NCI-H146 treated with DMSO at 0.1 percent for 48 hours (cell line): ENCODE measurements at regions not wholly inside any gene's neighbourhood (a gene's known extent, or its start where the extent isn't known, plus 50 kb on each side); places are given as distances from the start of the nearest gene placed in this dataset.
A peak's percentile ranks its signal among the peaks of the same experiment; 100 is the strongest.

Experiments used
- DNase-seq: peaks from one replicate; lab custom pipeline; 2025; ENCODE audit not compliant: unreplicated experiment; lab: John Stamatoyannopoulos, UW

DNA sequence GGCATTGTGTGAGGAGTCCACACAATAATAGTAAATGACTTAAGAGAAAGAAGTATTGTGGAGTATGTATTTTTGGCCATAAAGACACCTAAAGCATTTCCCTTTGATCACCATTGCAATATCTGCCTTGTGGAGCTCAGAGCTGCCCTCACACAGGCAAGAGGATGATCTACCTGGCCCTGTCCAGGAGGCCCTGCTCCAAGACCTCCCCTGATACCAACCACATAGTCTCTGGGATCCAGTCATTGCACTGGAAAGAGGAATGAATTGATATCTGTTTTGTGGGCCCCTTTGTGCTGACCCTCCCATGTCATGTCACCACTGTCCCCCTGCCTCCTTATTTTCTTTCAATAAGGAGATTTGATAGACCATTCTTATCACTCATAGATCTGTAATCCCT, 430.6 kb upstream of the TNP1 start:
- no peak for DNase-seq

DNA sequence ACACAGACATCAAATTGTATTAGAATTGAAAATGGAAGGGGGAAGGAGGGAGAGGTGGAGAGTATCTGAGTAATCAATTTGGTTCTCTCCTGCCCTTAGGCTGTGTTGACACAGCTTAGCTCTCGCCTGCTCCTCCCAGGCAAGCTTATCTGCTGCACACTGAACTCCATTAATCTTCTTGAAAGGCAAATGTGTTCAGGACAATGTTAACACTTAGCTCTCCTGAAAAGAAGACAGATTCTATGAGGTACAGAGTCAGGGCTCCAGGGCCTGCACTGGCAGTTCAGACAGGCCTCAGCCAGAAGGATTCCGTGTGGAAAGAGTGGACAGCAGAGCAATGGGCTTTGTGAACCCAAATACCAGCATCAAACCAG, 430.0 kb upstream of the TNP1 start:
- DNase-seq, result peak; percentile 92

DNA sequence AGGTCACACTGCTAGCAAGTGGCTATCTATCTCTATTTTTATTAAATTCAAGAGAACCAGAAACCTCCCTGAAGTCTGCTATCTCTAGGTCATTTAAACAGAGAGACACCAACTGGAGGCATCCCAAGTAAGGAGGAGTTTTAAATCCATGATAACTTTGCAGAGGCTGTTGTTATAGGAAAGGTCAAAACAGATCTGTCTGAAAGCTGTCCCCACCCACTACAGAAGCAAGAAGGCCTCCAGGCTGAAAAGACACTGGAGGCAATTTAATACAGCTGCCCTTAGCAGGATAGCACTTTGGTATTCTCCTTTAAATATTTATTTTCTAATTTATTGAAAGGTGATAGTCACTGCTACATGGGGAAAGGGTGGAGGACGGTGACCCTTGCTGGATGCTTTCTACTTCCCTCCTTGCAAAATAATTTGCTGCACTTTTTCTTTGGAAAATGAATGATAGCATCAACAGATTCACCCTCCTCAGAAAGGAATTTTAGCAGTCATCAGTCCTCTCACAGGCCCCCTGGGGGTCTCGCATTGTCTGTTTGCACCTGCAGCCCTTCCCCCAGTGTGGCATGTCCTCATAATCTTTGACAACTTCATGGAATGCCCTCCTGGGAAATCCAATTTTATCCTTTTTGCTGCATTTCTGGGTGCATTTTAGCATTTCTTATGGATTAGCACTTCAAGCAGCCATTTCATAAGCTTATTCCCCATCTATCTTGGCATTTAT, 429.5 kb upstream of the TNP1 start:
- peak; percentile 86 for DNase-seq

DNA sequence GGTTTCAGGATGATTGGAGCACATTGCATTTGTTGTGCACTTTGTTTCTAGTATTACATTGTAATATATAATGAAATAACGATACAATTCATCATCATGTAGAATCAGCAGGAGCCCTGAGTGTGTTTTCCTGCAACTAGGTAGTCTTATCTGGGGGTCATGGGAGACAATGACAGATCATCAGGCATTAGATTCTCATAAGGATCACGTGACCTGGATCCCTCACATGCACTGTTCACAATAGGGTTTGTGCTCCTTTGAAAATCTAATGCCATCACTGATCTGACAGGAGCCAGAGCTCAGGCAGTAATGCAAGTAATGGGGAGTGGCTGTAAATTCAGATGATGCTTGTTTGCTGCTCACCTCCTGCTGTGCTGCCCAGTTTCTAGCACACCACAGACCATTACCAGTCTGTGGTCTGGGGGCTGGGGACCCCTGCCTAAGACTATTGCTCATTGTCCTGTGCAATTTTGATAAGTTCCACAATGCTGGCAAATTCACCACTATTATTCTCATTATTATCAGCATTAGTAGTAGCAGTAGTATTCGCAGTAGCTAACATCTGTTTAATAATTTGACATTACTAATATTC, 428.7 kb upstream of the TNP1 start:
- no peak for DNase-seq

DNA sequence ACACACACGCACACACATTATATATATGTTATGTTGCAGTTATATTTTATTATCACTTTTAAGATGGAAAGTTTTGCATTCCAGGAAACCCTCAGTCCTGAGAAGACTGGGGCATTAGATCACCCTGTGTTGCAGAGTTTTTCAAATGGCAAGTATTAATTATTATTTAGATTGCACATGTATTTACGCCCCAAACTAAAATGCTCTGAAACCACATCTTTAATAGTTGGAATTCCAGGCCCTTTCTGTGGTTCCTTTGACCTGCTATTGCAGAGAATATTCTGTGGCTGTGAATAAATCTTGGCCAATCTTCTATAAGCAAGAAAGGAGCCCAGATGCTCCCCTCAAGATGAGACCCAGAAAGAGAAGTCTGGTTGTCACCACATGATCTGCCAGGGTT, 427.0 kb upstream of the TNP1 start:
- no peak for DNase-seq

DNA sequence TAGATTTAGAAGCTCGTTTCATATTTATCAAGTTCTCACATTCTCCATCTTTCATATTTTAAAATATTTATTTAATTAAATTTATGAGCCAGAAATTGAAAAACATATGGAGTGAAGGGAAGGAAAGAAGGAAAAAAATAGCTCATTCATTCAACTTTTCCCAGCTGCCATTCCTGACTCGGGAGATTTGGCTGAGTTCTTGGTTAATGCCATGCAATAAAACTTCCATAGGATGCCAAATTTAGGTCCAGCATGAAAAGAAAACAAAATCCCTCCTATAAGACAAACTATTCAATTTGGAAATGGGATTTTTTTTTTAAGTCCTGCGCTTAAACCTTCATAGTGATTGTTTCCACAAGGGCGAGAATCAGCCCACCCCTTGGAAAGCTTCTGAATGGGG, 426.1 kb upstream of the TNP1 start:
- no peak for DNase-seq

DNA sequence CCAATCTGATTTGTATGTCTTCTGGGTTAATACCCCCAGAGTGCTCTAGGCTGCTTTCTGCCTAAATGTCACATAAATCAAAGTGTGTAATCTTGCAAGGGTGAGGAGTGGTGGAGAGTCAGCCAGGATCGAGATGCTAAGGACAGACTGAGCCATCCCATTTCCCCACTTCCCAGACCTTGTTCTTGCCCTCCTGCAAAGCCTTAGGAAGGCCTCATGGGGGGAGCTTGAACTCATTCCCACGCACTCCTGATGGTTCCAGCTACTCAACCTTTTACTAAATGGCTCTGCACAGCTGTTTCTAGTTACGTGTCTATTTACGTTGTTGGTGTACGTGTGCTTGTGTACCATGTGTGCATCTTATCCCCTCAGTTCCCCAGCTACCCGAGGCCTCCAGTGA, 423.6 kb upstream of the TNP1 start:
- DNase-seq, result no peak

DNA sequence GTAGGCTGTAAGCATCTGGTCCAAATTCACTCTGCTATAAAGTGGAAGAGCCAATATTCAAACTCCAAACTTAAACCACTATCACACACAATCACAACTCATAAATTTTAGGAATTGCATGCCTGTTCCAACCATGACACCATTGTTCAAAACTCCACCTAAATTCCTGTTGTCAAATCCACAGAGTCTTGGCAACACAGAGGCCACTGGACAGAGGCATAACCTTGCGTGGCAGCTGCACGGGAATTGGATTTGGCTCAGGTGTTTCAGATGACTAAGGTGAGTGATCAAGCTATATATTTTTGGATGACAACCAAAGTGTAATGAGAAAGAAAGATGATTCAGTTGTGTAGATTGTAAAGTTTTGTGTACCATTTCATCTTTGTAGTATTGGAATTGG, 422.7 kb upstream of the TNP1 start:
- DNase-seq, result no peak

DNA sequence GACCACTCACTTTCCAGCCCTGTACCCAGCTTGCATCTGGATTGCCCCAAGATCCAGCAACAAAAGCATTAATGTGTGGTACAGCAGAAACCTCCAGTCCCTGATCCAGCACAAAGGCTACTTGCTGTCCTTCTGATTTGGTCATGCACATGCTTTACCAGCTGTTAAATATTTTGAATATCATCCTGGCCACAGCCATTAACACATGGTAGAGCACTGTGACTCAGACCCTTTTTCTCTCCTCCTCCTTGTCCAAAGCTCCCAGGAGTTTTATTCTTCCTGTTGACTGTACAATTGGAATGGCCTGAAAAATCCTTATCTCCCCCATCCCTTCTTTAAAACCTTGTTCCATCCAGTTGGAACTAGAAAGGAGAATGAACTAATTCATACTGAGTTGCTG, 419.7 kb upstream of the TNP1 start:
- DNase-seq, result no peak

DNA sequence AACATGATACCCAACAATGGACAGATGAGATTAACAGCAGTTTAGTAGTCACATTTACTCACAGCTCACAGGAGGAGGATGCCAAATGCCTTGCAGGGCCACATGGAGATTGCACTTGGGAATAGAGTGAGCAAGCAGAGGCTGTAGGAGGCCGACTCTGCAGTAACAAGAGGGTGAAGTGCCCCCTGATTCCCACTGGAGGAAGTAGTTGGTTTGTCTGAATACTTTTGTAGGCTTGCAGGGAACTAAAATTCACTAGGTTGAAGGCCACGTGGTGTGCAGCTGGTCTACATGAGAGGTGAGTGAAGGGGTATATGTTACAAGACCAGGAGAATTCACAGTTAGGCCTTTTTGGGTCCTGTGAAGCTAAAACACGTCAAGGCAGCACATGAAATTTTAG, 419.3 kb upstream of the TNP1 start:
- DNase-seq, result no peak

DNA sequence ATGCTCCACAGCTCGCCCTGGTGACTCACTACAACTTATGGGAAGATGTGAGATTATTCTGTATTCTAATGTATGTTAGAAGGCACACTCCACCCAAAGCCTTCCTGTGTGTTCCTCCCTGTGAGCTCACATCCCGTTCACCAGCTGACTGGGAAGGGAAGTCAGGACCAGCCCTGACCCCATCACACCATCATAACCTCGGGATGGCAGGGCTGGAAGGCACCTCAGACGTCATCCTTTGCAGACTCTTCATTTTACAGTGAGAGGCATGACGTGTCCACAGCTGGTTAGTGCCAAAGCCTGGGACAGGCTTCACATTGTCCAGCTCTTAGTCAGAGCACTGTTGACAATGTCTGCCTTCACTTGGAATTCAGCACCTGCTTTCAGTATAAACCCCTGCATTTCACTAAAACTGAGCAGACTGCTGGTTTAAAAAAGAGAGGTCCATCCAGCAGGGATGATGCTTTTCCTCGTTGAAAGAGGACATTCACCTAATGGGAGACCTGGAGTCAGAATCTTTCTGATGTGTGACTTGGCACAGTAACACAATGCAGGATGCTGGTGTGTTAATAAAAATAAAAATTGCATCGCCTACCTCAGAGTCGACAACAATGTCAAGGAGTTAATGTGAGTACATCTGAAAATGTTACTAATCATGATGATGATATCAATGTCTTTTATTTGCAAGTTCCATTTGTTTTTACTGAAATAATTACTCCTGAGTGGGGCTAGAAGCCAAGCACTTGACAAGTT, 418.0 kb upstream of the TNP1 start:
- no peak for DNase-seq

DNA sequence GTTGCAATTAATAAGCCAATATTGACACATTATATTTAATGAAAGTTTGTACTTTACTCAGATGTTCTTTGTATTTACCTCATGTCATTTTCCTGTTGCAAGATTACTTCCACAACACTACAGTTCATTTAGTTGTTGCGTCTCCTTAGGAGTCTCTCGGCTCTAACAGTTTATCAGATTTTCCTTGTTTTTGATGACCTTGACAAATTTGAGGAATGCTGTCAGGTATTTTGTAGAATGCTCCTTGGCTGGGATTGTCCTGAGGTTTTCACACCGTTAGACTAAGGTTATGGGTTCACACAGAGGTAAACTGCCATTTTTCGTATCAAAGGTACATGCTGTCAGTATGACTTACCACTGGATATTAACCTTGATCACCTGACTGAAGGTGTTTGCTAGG, 416.6 kb upstream of the TNP1 start:
- DNase-seq, result no peak

DNA sequence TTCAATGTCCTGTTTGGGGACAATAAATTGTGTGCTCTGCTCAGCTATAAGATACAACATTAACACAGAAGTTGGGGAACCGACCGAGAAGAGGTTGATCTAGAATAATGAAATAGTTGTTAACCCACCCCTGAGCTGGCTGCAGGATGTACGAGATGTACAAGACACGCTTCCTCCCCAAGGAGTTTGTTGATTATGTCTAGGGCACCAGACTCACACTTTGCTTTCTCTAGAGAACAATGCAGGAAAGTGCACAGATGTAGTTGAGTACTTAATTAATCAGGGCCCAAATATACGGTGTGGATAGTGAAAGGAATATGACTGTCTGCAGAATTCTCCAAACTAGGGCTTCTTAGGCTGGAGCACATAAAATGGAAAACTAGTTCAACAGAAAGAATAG, 415.2 kb upstream of the TNP1 start:
- DNase-seq, result no peak

DNA sequence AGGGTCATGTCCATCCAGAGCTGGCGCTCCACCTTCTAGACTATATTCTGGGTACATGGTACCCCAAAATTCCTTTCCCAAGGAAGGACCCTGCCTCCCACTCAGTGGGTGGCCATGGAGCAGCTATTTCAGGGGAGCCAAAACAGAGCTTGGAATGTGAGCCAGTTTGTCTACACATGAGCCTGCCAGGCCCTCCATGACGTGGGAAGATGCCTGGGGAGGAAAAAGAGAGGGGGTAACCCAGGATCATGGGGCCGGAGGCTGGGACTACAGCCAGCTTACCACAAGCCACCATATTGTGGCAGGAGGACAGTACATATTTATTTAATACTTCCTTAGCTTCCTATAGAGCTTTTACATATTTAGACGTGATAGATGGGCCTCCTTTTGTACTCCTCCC, 414.7 kb upstream of the TNP1 start:
- no peak for DNase-seq

DNA sequence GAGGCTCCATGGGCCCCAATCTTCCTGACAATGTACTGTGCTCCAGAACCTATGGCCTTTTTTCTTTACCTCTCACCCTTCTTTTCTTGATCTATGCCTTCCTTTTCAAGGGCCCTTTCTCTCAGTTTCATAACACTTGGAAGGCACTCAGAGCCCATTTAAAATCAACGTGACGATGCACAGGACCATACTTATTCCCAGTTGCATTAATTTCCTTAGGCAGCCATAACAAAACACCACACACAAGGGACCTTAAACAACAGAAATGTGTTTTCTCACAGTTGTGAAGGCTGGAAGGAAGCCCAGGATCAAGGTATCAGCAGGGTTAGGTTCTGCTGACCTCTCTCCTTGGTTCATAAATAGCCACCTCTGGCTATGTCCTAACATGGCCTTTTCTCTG, 414.0 kb upstream of the TNP1 start:
- DNase-seq, result no peak

DNA sequence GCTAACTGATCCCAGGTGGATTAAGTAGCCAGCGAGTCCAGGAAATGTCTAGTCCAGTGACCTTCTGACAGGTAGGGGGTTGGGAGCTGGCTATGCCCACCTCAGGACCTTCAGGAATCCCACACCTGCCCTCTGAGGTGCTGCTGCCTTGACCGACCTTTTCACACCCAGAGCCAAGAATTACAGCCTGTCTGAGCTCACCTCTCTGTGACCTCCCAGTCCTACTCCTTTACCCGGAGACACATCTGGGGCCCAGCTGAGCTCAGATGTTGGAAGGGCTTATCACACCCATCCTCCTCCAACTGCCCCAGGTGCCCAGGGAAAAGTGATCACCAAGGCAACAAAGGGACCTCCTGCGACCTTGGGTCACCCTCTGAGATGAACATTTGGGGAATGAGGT, 413.3 kb upstream of the TNP1 start:
- DNase-seq, result no peak

DNA sequence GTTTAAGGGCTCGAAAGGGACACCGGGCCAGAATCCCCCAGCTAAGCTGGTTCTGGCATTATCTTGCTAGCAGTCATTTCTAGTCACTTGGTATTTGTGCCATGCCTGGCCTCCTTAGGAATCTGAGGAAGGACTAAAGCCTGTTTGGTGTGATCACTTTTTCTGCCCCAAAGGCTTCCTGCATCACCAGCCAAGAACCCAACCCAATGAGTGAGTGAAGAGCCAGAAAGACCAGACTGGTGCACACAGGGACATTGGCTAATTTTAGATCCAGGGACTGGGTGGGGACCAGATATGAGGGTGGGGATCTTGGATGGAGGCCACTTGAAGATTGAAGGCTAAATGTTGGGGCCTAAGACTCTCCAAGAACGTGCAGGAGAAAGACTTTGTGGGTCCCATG, 411.9 kb upstream of the TNP1 start:
- DNase-seq, result no peak

DNA sequence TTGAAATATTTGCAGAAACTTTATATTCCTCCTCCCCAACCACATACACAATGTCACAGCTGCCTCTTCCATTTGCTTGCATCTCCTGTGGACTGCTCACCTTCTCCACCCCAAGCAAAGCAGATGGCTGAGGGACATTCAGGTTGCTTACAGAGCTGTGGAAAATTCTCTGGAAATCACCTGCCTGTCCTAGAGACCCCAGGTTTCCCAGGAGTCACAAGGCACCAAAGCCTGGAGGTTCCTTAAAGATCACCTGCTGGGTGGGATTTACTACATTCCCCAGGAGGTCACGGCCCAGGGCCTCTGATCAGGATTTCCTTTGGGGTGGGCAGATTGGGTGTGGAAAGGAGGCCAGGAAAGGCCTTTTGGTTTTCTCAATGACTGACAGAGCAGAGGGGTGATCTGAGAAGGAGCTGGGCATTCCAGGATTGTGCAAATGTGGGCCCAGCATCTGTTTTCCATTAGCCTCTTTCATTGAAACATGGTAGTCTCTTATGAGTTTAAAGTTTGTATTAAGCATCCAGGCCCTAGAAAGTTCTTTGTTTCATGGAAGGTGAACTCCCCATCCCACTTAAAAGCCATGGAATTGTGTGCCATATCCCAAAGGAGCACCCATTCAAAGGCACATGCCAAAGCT, 410.7 kb upstream of the TNP1 start:
- DNase-seq, result no peak

DNA sequence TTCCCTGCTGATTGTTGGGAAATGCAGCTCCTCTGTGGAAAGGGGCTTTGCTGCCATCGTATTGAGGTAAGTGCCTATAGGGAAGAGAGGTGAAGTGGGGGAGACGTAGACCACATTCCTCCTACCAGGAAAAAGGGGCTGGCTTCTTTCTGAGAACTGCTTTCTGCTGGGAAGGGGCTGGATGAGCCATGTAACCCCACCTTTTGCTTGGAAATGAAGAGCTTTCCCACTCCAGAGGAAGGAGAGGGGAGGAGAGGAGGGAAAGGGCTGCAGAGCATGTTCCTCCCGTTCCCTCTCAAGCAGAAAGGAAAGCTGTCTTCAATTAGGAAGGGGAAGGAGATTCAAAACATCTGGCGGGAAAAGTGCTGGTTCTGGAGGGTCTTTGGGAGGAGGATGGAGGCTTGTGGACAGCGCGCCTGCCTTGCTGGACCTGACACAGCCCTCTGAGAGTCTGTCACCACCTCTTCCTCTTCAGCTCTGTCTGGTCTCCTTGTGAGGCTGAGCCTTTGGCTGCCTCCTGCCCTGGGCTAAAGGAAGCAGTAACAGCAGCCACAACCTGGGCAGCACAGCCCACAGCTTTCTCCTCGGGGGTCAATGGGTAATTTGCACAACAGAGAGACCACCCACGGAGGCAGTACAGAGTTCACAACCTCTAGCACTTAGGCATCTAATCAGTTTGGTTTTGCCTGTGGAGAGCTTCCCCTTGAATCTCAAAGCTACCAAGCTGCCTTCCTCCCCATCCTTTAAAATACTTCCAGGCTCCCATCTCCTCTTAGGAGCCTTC, 410.0 kb upstream of the TNP1 start:
- DNase-seq, result no peak

DNA sequence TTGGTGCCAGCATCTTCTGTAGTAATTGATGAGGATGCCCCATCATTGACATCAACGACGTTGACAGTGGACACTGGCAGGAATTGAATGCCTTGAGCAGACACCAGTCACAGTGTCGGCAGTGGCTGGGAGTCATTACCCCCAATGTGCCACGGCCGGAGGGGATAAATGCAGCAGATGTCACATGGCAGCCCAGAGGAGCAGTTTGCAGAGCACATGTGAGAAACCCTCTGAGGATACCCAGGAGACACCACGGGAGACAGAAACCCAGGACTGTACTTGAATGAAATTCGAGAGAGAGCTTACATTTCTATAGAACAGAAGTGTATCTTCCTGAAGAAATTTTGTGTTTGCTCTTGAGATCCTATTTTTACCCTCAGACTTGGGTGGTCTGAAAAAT, 409.1 kb upstream of the TNP1 start:
- DNase-seq, result no peak

DNA sequence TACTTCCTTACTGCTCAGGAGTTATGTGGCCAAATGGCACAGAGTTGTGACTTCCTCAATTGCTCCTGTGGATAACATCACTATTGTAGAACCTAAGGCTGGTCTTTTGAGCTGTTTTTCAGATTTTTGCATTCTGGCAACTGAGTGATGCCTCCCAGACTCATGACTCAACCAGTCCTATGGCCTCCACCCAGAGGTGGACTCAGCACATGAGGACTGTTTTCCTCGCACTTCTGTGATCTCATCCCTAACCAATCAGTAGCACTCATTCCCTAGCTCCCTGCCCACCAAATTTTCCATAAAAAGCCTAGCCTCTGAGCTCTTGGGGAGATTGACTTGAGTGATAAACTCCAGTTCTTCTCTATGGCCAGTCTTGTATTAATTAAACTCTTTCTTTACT, 407.9 kb upstream of the TNP1 start:
- no peak for DNase-seq
